Endodermal cell (in vitro differentiated cells): ENCODE measurements at regions not wholly inside any gene's neighbourhood (a gene's known extent, or its start where the extent isn't known, plus 50 kb on each side); places are given as distances from the start of the nearest gene placed in this dataset.

Experiments used
- DNase-seq: peaks from one replicate; pipeline ENCODE4 v3.0.0-alpha.2; 2017
- H3K27ac ChIP-seq: 2 replicates; pipeline ENCODE4 v1.5.1; 2013; ENCODE audit warnings: mild to moderate bottlenecking, low read depth, low read length, moderate library complexity
- H3K27me3 ChIP-seq: 2 replicates; pipeline ENCODE4 v1.6.1; 2013; ENCODE audit warnings: mild to moderate bottlenecking, low read length, moderate library complexity; ENCODE audit not compliant: insufficient read depth, control insufficient read depth, poor library complexity, severe bottlenecking
- H3K36me3 ChIP-seq: 2 replicates; pipeline ENCODE4 v1.7.0; 2013; ENCODE audit warnings: mild to moderate bottlenecking, low read length, moderate library complexity; ENCODE audit not compliant: control insufficient read depth, insufficient read depth
- H3K4me1 ChIP-seq: one replicate; pipeline ENCODE4 v1.7.0; 2013; ENCODE audit warnings: low read length; ENCODE audit not compliant: control insufficient read depth, insufficient read depth
- H3K4me3 ChIP-seq: 2 replicates; pipeline ENCODE4 v1.5.1; 2013; ENCODE audit warnings: mild to moderate bottlenecking, low read length, moderate library complexity
- H3K9ac ChIP-seq: 2 replicates; pipeline ENCODE4 v1.6.1; 2013; ENCODE audit warnings: mild to moderate bottlenecking, low read length, moderate library complexity; ENCODE audit not compliant: poor library complexity, severe bottlenecking; ENCODE audit errors: extremely low read depth
- H3K9me3 ChIP-seq: 2 replicates; pipeline ENCODE4 v1.6.1; 2013; ENCODE audit warnings: mild to moderate bottlenecking, low read length, moderate library complexity; ENCODE audit not compliant: control insufficient read depth
- H3K27ac Mint-ChIP-seq: 2 replicates; pipeline ENCODE4 v1.8.0; 2020; ENCODE audit warnings: mixed read lengths
- H3K27me3 Mint-ChIP-seq: 2 replicates; pipeline ENCODE4 v1.8.0; 2021; ENCODE audit warnings: mild to moderate bottlenecking, mixed read lengths; ENCODE audit not compliant: insufficient read depth
- H3K36me3 Mint-ChIP-seq: 2 replicates; pipeline ENCODE4 v1.8.0; 2020; ENCODE audit warnings: low read depth, mixed read lengths
- H3K4me1 Mint-ChIP-seq: 2 replicates; pipeline ENCODE4 v1.8.0; 2020; ENCODE audit warnings: mixed read lengths
- H3K4me3 Mint-ChIP-seq: 2 replicates; pipeline ENCODE4 v1.8.0; 2020; ENCODE audit warnings: mild to moderate bottlenecking, moderate library complexity, mixed read lengths
- H3K9me3 Mint-ChIP-seq: 2 replicates; pipeline ENCODE4 v1.8.0; 2020; ENCODE audit warnings: mild to moderate bottlenecking, mixed read lengths
- CTCF ChIP-seq: fragments of 200-600 bp; sonication (generic); conservative IDR thresholded peaks from 2 replicates; pipeline ENCODE4 v1.5.0; 2021; ENCODE audit warnings: antibody characterized with exemption, mild to moderate bottlenecking
- whole genome bisulfite sequencing, 2 experiments: methylation state at CpG; one replicate each; pipeline versions ENCODE4 v1.1.5 to v1.1.7; 2013; ENCODE audit warnings: missing lambda C conversion rate in 2 of 2, mixed read lengths in 1 of 2; ENCODE audit not compliant: insufficient coverage in 1 of 2, insufficient read length in 1 of 2; 5-methylcytosine and 5-hydroxymethylcytosine counted together

GRCh38 chr6:109238396-109238795, 143.1 kb downstream of the CEP57L1 start:
- H3K4me1 Mint-ChIP-seq = peaks cover 13% of the 10 kb centered on the region
- no peak overlapping the region for H3K27ac Mint-ChIP-seq
- H3K4me3 Mint-ChIP-seq = no peak overlapping the region
- DNase-seq = no peak
- Histone ChIP-seq H3K27ac (no peak overlapping the region), H3K4me3 (no peak overlapping the region), H3K36me3 (no peaks in the 10 kb centered on the region), H3K9me3 (no peaks in the 10 kb centered on the region), H3K27me3 (no peaks in the 10 kb centered on the region), H3K4me1 (peaks cover 5% of the 10 kb centered on the region), H3K9ac (no peak overlapping the region)
- 90 to 91% methylated on average over 3 of the region's 3 CpGs for WGBS, 2 experiments
- no peak for TF ChIP-seq CTCF
- peaks cover 6% of the 10 kb centered on the region for H3K27me3 Mint-ChIP-seq
- peaks cover 2% of the 10 kb centered on the region for H3K9me3 Mint-ChIP-seq
- H3K36me3 Mint-ChIP-seq = no peaks in the 10 kb centered on the region

GRCh38 chr6:109237986-109238329, 142.7 kb downstream of the CEP57L1 start:
- peaks cover 5% of the 10 kb centered on the region for H3K4me1 ChIP-seq
- no peaks in the 10 kb centered on the region for H3K27me3 ChIP-seq
- H3K36me3 Mint-ChIP-seq = no peaks in the 10 kb centered on the region
- H3K9me3 ChIP-seq = no peaks in the 10 kb centered on the region
- no peak for TF ChIP-seq CTCF
- H3K27ac Mint-ChIP-seq = no peak overlapping the region
- 90 to 96% methylated on average over 6 to 11 of the region's 11 CpGs for WGBS, 2 experiments
- no peak overlapping the region for H3K4me3 ChIP-seq
- DNase-seq = no peak
- H3K4me3 Mint-ChIP-seq = no peak overlapping the region
- H3K36me3 ChIP-seq = no peaks in the 10 kb centered on the region
- peaks cover 13% of the 10 kb centered on the region for H3K4me1 Mint-ChIP-seq
- H3K9ac ChIP-seq = no peak overlapping the region
- H3K27me3 Mint-ChIP-seq = peaks cover 6% of the 10 kb centered on the region
- no peak overlapping the region for H3K27ac ChIP-seq
- H3K9me3 Mint-ChIP-seq = peaks cover 2% of the 10 kb centered on the region

DNA sequence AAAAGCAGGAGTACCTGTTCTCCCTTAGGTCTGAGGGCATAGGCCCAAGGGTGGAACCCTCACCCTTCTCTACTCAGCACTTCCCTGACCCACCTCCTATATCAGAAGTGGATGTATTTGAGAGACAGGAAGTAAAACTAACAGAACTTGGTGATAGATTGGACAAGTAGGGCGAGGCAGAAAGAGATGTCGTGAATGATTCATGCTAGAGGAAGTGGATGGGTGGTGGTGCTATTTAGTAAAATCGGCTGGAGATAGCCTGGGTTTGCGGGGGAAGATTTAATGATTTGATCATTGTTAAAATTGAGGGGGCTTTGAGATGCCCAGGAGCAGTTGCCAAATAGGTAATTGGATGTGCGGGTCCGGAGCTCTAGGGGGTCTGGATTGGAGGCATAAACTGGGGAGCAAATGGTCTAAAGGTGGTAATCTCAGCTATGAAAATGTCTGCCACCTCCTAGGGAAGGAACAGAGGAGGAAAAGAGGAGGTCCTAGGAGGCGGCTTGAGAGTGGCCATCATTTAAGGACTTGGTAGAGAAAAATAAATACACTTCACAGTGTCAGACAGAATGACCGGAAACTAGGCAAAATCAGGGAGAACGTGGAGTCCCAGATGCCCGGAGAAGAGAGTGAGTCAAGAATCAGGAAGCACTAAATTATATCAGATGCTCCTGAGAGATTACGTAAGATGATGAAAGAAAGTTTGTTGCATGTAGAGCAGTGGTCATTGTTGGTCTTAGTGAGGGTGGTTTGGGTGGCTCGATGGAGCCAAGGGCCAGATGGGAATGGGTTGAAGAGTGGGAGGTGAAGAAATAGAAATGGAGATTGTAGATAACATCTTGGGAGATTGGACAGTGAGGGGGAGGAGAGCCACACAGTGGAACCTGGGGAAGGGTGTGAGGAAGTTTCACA, 142.0 kb downstream of the CEP57L1 start:
- Histone ChIP-seq H3K27ac (no peak overlapping the region), H3K9me3 (no peaks in the 10 kb centered on the region), H3K27me3 (no peaks in the 10 kb centered on the region), H3K4me1 (peaks cover 5% of the 10 kb centered on the region), H3K4me3 (no peak overlapping the region), H3K36me3 (no peaks in the 10 kb centered on the region), H3K9ac (no peak overlapping the region)
- Mint-ChIP-seq H3K36me3 (no peaks in the 10 kb centered on the region), H3K27ac (no peak overlapping the region), H3K9me3 (peaks cover 2% of the 10 kb centered on the region), H3K4me3 (no peak overlapping the region), H3K27me3 (peaks cover 6% of the 10 kb centered on the region), H3K4me1 (peaks cover 13% of the 10 kb centered on the region)
- TF ChIP-seq CTCF = no peak
- DNase-seq = no peak
- 95 to 96% methylated on average over 10 to 12 of the region's 12 CpGs for WGBS, 2 experiments
